ENCODE measurements at regions not wholly inside any gene's neighbourhood (a gene's known extent, or its start where the extent isn't known, plus 50 kb on each side); places are given as distances from the start of the nearest gene placed in this dataset.
"Not testable (repeated sequence)": the region's sequence is repeated elsewhere in the genome, so short reads cannot be mapped to it uniquely, and the experiment has no call there.

GRCh38 chr5:147101659-147102369, 133.0 kb upstream of the STK32A start:
- TF ChIP-seq CTCF (IDR thresholded peaks at IDR 0.05; ENCODE audit: unreplicated experiment): no peak
- no peak for DNase-seq (ENCODE audit: low spot score)
- H3K36me3 Mint-ChIP-seq (ENCODE audit: low read depth, unreplicated experiment): no peaks in the 10 kb centered on the region
- no peaks in the 10 kb centered on the region for H3K4me1 Mint-ChIP-seq (ENCODE audit: unreplicated experiment)
- no peaks in the 10 kb centered on the region for H3K27me3 Mint-ChIP-seq (ENCODE audit: unreplicated experiment)
- H3K4me3 Mint-ChIP-seq (ENCODE audit: unreplicated experiment): no peak overlapping the region
- H3K27ac Mint-ChIP-seq (ENCODE audit: unreplicated experiment): no peak overlapping the region
- H3K9me3 Mint-ChIP-seq (ENCODE audit: unreplicated experiment): no peaks in the 10 kb centered on the region

- TF ChIP-seq CTCF (IDR thresholded peaks at IDR 0.05; ENCODE audit: unreplicated experiment): no peak
- H3K9me3 Mint-ChIP-seq (ENCODE audit: unreplicated experiment): no peaks in the 10 kb centered on the region
- H3K27me3 Mint-ChIP-seq (ENCODE audit: unreplicated experiment): no peaks in the 10 kb centered on the region
- no peaks in the 10 kb centered on the region for H3K36me3 Mint-ChIP-seq (ENCODE audit: low read depth, unreplicated experiment)
- no peaks in the 10 kb centered on the region for H3K4me1 Mint-ChIP-seq (ENCODE audit: unreplicated experiment)
- no peak for DNase-seq (ENCODE audit: low spot score)
- H3K27ac Mint-ChIP-seq (ENCODE audit: unreplicated experiment): no peak overlapping the region
- no peak overlapping the region for H3K4me3 Mint-ChIP-seq (ENCODE audit: unreplicated experiment)
Observed at GRCh38 chr5:147112899-147113298, 121.9 kb upstream of the STK32A start.

GRCh38 chr5:147113967-147114366, 120.9 kb upstream of the STK32A start:
- H3K4me1 Mint-ChIP-seq (ENCODE audit: unreplicated experiment): no peaks in the 10 kb centered on the region
- no peak overlapping the region for H3K27ac Mint-ChIP-seq (ENCODE audit: unreplicated experiment)
- H3K36me3 Mint-ChIP-seq (ENCODE audit: low read depth, unreplicated experiment): no peaks in the 10 kb centered on the region
- no peak overlapping the region for H3K4me3 Mint-ChIP-seq (ENCODE audit: unreplicated experiment)
- DNase-seq (ENCODE audit: low spot score): no peak
- H3K9me3 Mint-ChIP-seq (ENCODE audit: unreplicated experiment): no peaks in the 10 kb centered on the region
- H3K27me3 Mint-ChIP-seq (ENCODE audit: unreplicated experiment): no peaks in the 10 kb centered on the region
- TF ChIP-seq CTCF (IDR thresholded peaks at IDR 0.05; ENCODE audit: unreplicated experiment): no peak

- H3K4me1 Mint-ChIP-seq (ENCODE audit: unreplicated experiment); H3K27ac Mint-ChIP-seq (ENCODE audit: unreplicated experiment); H3K27me3 Mint-ChIP-seq (ENCODE audit: unreplicated experiment); H3K36me3 Mint-ChIP-seq (ENCODE audit: low read depth, unreplicated experiment); H3K4me3 Mint-ChIP-seq (ENCODE audit: unreplicated experiment); DNase-seq (ENCODE audit: low spot score); H3K9me3 Mint-ChIP-seq (ENCODE audit: unreplicated experiment): not testable (repeated sequence)
Observed at GRCh38 chr5:147139759-147140158, 95.1 kb upstream of the STK32A start.

- Mint-ChIP-seq H3K9me3 (ENCODE audit: unreplicated experiment) (no peaks in the 10 kb centered on the region), H3K4me3 (ENCODE audit: unreplicated experiment) (no peak overlapping the region), H3K4me1 (ENCODE audit: unreplicated experiment) (no peaks in the 10 kb centered on the region), H3K27ac (ENCODE audit: unreplicated experiment) (no peak overlapping the region), H3K36me3 (ENCODE audit: low read depth, unreplicated experiment) (no peaks in the 10 kb centered on the region), H3K27me3 (ENCODE audit: unreplicated experiment) (no peaks in the 10 kb centered on the region)
- no peak for TF ChIP-seq CTCF (IDR thresholded peaks at IDR 0.05; ENCODE audit: unreplicated experiment)
- no peak for DNase-seq (ENCODE audit: low spot score)
Observed at GRCh38 chr5:147140558-147140957, 94.3 kb upstream of the STK32A start.

- not testable (repeated sequence) for H3K4me1 Mint-ChIP-seq (ENCODE audit: unreplicated experiment); H3K4me3 Mint-ChIP-seq (ENCODE audit: unreplicated experiment); DNase-seq (ENCODE audit: low spot score); H3K27ac Mint-ChIP-seq (ENCODE audit: unreplicated experiment); H3K27me3 Mint-ChIP-seq (ENCODE audit: unreplicated experiment); H3K9me3 Mint-ChIP-seq (ENCODE audit: unreplicated experiment); H3K36me3 Mint-ChIP-seq (ENCODE audit: low read depth, unreplicated experiment)
Observed at GRCh38 chr5:147141580-147141979, 93.2 kb upstream of the STK32A start.

All from endothelial cell (in vitro differentiated cells).